Lung (tissue), 11 donors: ENCODE measurements at regions not wholly inside any gene's neighbourhood (a gene's known extent, or its start where the extent isn't known, plus 50 kb on each side); places are given as distances from the start of the nearest gene placed in this dataset.

Experiments
- ATAC-seq: fragments of 200-7000 bp; cut with Tn5 transposase; one replicate; pipeline ENCODE4 v1.9.1; 2020; ENCODE audit warnings: moderate number of reproducible peaks; ENCODE audit not compliant: insufficient read depth, low FRiP score
- DNase-seq, 3 donors: peaks; one replicate each; pipeline ENCODE4 v3.0.0-alpha.2; 2013 to 2017
- H3K27ac ChIP-seq, 2 donors: one replicate each; pipeline ENCODE4 v1.5.1; 2013; ENCODE audit warnings: mild to moderate bottlenecking in 2 of 2, moderate library complexity in 2 of 2, control low read depth in 1 of 2, inconsistent platforms in 1 of 2, low read depth in 1 of 2, low read length in 1 of 2
- H3K27me3 ChIP-seq, 3 donors: one replicate each; pipeline ENCODE4 v1.5.1; 2013; ENCODE audit warnings: low read length in 2 of 3; ENCODE audit not compliant: control insufficient read depth in 3 of 3, insufficient read depth in 3 of 3
- H3K36me3 ChIP-seq, 4 donors: one replicate each; pipeline ENCODE4 v1.5.1; 2013; ENCODE audit warnings: low read length in 4 of 4, mild to moderate bottlenecking in 1 of 4, moderate library complexity in 1 of 4; ENCODE audit not compliant: control insufficient read depth in 4 of 4, insufficient read depth in 4 of 4
- H3K4me1 ChIP-seq, 5 donors: one replicate each; pipeline ENCODE4 v1.5.1; 2013; ENCODE audit warnings: low read length in 5 of 5, mild to moderate bottlenecking in 2 of 5, moderate library complexity in 1 of 5; ENCODE audit not compliant: control insufficient read depth in 5 of 5, insufficient read depth in 5 of 5
- H3K4me3 ChIP-seq: one replicate; pipeline ENCODE4 v1.5.1; 2013; ENCODE audit warnings: mild to moderate bottlenecking, control low read depth, moderate library complexity
- H3K9ac ChIP-seq, 2 donors: one replicate each; pipeline ENCODE4 v1.5.1; 2013; ENCODE audit warnings: low read length in 2 of 2, control low read depth in 1 of 2; ENCODE audit not compliant: insufficient read depth in 1 of 2
- H3K9me3 ChIP-seq, 4 donors: one replicate each; pipeline ENCODE4 v1.5.1; 2013; ENCODE audit warnings: low read length in 3 of 4, mild to moderate bottlenecking in 1 of 4, moderate library complexity in 1 of 4; ENCODE audit not compliant: control insufficient read depth in 4 of 4, insufficient read depth in 3 of 4
- WGBS, 2 donors: extraction: QIAGEN DNeasy Blood & Tissue Kit; methylation state at CpG; one replicate each; pipeline ENCODE4 v1.1.7; 2013; 5-methylcytosine and 5-hydroxymethylcytosine counted together
- TF ChIP-seq, protein P1 (sequence below): IDR thresholded peaks from 2 replicates; pipeline ENCODE4 v1.5.1; 2012; ENCODE audit warnings: mild to moderate bottlenecking; ENCODE audit errors: control extremely low read depth, extremely low read depth
- donor health status: control.
- donor health status: control.
- donor health status: Bipolar disorder and iron deficiency.
- donor health status: healthy.
- donor health status: DM: yes; HTN: yes; CAD: no.

DNA sequence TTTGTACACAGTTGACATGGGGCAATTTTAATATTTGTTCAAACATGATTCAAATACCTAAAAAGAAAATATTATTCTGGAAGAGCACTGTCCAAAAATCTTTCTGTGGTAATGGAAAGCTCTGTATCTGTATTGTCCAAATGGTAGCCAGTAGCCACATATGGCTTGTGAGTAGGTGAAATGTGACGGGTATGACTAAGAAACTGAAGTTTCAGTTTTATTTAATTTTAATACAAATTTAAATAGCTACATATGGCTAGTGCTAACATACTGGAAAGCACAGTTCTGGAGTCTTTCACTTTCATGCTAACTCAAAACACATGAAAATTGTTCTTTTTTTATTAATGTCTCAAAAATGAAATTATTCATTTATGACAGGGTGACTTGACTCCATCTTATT is 132.6 kb downstream of the PLK2 start:
- Histone ChIP-seq H3K4me3 (no peak overlapping the region), H3K27me3 (no peaks in the 10 kb centered on the region), H3K27ac (no peak overlapping the region), H3K36me3 (no peaks in the 10 kb centered on the region), H3K9ac (no peak overlapping the region), H3K9me3 (no peaks in the 10 kb centered on the region), H3K4me1 (peaks cover 0 to 4% (median 0%) of the 10 kb centered on the region in 5 donors)
- WGBS, 2 donors = 88 to 97% methylated on average over 1 of the region's 1 CpG
- TF ChIP-seq, protein P1, sequence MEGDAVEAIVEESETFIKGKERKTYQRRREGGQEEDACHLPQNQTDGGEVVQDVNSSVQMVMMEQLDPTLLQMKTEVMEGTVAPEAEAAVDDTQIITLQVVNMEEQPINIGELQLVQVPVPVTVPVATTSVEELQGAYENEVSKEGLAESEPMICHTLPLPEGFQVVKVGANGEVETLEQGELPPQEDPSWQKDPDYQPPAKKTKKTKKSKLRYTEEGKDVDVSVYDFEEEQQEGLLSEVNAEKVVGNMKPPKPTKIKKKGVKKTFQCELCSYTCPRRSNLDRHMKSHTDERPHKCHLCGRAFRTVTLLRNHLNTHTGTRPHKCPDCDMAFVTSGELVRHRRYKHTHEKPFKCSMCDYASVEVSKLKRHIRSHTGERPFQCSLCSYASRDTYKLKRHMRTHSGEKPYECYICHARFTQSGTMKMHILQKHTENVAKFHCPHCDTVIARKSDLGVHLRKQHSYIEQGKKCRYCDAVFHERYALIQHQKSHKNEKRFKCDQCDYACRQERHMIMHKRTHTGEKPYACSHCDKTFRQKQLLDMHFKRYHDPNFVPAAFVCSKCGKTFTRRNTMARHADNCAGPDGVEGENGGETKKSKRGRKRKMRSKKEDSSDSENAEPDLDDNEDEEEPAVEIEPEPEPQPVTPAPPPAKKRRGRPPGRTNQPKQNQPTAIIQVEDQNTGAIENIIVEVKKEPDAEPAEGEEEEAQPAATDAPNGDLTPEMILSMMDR = no peak
- DNase-seq = no peak
- no peak for ATAC-seq

DNA sequence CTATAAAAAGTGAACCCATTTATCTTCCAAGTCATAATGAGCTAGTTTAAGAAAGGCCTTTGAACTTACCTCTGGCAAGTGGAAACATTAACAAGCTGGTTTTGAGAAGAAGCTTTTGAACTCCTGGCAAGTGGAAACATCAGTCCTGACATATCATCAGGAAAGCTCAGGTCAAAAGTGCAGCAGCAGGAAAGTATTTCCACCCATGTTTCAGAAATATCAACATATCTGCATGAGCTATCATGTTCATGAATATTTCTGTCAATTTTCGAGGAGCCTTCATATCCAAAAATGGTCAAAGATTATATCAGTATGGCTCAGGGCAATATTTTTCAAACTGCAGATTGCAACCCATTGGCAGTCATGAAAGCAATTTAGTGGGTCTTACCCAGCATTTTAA is 133.9 kb downstream of the PLK2 start:
- TF ChIP-seq, protein P1 = no peak
- 72 to 85% methylated on average over 1 of the region's 1 CpG for WGBS, 2 donors
- no peaks in the 10 kb centered on the region for H3K9me3 ChIP-seq
- ATAC-seq = no peak
- H3K4me1 ChIP-seq = peaks cover 0 to 4% (median 0%) of the 10 kb centered on the region in 5 donors
- H3K27me3 ChIP-seq = no peaks in the 10 kb centered on the region
- DNase-seq = no peak
- no peaks in the 10 kb centered on the region for H3K36me3 ChIP-seq
- H3K27ac ChIP-seq = no peak overlapping the region
- no peak overlapping the region for H3K9ac ChIP-seq
- no peak overlapping the region for H3K4me3 ChIP-seq

DNA sequence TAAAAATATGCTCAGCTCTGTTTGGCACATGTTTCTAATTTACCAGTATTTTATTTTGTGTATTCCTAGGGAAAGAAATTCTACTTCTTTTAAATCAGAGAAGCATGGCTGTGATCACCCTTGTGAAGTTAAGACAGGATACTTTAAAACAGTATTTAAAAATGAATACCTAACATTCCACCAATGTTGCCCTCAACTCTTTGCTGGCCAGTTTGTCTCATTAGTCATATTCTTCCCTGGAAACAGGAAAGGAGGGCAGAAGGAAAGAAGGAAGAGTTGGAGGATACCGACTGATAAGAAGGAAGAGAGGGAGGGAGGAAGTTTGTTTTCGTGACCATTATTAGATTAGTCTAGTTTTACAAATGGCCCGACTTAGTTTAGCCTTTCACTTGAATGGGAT is 137.4 kb downstream of the PLK2 start:
- Histone ChIP-seq H3K9ac (no peak overlapping the region), H3K4me3 (no peak overlapping the region), H3K36me3 (no peaks in the 10 kb centered on the region), H3K27ac (no peak overlapping the region), H3K27me3 (no peaks in the 10 kb centered on the region), H3K9me3 (no peaks in the 10 kb centered on the region), H3K4me1 (peaks cover 0 to 4% (median 0%) of the 10 kb centered on the region in 5 donors)
- DNase-seq (no peak), ATAC-seq (no peak)
- 51 to 54% methylated on average over 3 of the region's 3 CpGs for WGBS, 2 donors
- TF ChIP-seq, protein P1 = no peak

DNA sequence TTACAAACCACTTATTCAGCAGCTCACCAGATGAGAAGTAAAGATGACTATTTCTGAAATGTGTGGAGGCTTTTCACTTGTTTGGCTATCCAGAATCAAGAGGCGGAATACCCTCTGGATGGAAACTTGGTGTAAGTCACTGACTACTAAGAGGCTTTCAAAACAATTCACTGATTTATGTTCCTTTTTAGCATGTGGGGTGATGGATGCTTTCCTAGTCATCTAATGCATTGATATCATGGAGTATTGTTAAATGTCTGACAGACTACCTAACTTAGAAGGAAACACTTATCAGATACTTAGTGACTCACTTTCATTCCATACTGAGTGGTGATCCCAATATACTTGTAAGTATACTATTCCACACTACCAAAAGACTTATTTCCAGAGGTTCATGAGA is 141.4 kb downstream of the PLK2 start:
- H3K36me3 ChIP-seq = no peaks in the 10 kb centered on the region
- no peaks in the 10 kb centered on the region for H3K27me3 ChIP-seq
- H3K9ac ChIP-seq = no peak overlapping the region
- TF ChIP-seq, protein P1 = no peak
- no peaks in the 10 kb centered on the region for H3K9me3 ChIP-seq
- ATAC-seq (no peak), DNase-seq (no peak)
- WGBS, 2 donors = 97 to 99% methylated on average over 1 of the region's 1 CpG
- H3K4me3 ChIP-seq = no peak overlapping the region
- no peak overlapping the region for H3K27ac ChIP-seq
- H3K4me1 ChIP-seq = peaks cover 0 to 2% (median 0%) of the 10 kb centered on the region in 5 donors
